Chondrocyte (in vitro differentiated cells): ENCODE measurements at regions not wholly inside any gene's neighbourhood (a gene's known extent, or its start where the extent isn't known, plus 50 kb on each side); places are given as distances from the start of the nearest gene placed in this dataset.

Experiments used
- DNase-seq: peaks from one replicate; pipeline ENCODE4 v3.0.0; 2021; ENCODE audit warnings: mixed read lengths, low spot score
- H3K27ac Mint-ChIP-seq: one replicate; pipeline ENCODE4 v1.8.0; 2021; ENCODE audit warnings: mild to moderate bottlenecking, moderate library complexity, mixed read lengths; ENCODE audit not compliant: unreplicated experiment
- H3K27me3 Mint-ChIP-seq: 2 replicates; pipeline ENCODE4 v1.8.0; 2021; ENCODE audit warnings: low read depth, mixed read lengths
- H3K36me3 Mint-ChIP-seq: 2 replicates; pipeline ENCODE4 v1.8.0; 2021; ENCODE audit warnings: low read depth, mixed read lengths
- H3K4me1 Mint-ChIP-seq: 2 replicates; pipeline ENCODE4 v1.8.0; 2021; ENCODE audit warnings: low read depth, mild to moderate bottlenecking, mixed read lengths
- H3K4me3 Mint-ChIP-seq: one replicate; pipeline ENCODE4 v1.8.0; 2021; ENCODE audit warnings: mild to moderate bottlenecking, moderate library complexity, mixed read lengths; ENCODE audit not compliant: unreplicated experiment
- H3K9me3 Mint-ChIP-seq: 2 replicates; pipeline ENCODE4 v1.8.0; 2021; ENCODE audit warnings: low read depth, mixed read lengths
- CTCF ChIP-seq: fragments of 200-600 bp; sonication (generic); IDR thresholded peaks from 2 replicates; pipeline ENCODE4 v1.5.0; 2021; ENCODE audit warnings: antibody characterized with exemption, mild to moderate bottlenecking, moderate library complexity

GRCh38 chr2:129205176-129205575 is 774.3 kb upstream of the RAB6C start:
- Mint-ChIP-seq H3K36me3 (no peaks in the 10 kb centered on the region), H3K4me3 (no peak overlapping the region), H3K4me1 (peaks cover 7% of the 10 kb centered on the region), H3K27ac (no peak overlapping the region), H3K27me3 (peaks cover 15% of the 10 kb centered on the region), H3K9me3 (no peaks in the 10 kb centered on the region)
- no peak for DNase-seq
- TF ChIP-seq CTCF = no peak

GRCh38 chr2:129205766-129206165 is 773.7 kb upstream of the RAB6C start:
- no peak for TF ChIP-seq CTCF
- Mint-ChIP-seq H3K4me3 (no peak overlapping the region), H3K36me3 (no peaks in the 10 kb centered on the region), H3K9me3 (no peaks in the 10 kb centered on the region), H3K27ac (no peak overlapping the region), H3K4me1 (peaks cover 7% of the 10 kb centered on the region), H3K27me3 (peaks cover 16% of the 10 kb centered on the region)
- no peak for DNase-seq

- H3K27ac Mint-ChIP-seq = no peak overlapping the region
- peaks cover 20% of the 10 kb centered on the region for H3K27me3 Mint-ChIP-seq
- H3K36me3 Mint-ChIP-seq = no peaks in the 10 kb centered on the region
- no peak for TF ChIP-seq CTCF
- no peak for DNase-seq
- H3K4me1 Mint-ChIP-seq = no peaks in the 10 kb centered on the region
- no peaks in the 10 kb centered on the region for H3K9me3 Mint-ChIP-seq
- no peak overlapping the region for H3K4me3 Mint-ChIP-seq
Measured at GRCh38 chr2:129212299-129212958, 767.0 kb upstream of the RAB6C start.

DNA sequence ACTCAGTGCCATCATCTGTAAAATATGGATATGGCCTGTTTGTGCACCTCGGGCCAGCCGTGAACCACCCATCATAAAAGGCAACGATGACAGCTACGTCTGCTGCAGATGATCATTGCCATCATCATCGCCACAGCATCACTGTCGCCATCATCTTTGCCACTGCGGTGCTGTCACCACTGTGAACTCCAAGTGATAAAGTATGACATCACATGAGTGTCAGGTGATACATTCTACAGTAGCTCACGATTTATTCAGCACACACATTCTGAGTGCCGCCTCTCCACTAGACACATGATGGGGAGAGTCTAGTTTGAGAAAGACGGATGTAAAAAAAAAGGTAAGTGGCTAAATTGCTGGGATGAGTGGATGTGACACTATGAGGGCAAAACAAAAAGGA is 755.4 kb upstream of the RAB6C start:
- no peak for TF ChIP-seq CTCF
- Mint-ChIP-seq H3K4me1 (no peaks in the 10 kb centered on the region), H3K4me3 (no peak overlapping the region), H3K9me3 (no peaks in the 10 kb centered on the region), H3K27me3 (peaks cover 16% of the 10 kb centered on the region), H3K36me3 (no peaks in the 10 kb centered on the region), H3K27ac (no peak overlapping the region)
- no peak for DNase-seq

DNA sequence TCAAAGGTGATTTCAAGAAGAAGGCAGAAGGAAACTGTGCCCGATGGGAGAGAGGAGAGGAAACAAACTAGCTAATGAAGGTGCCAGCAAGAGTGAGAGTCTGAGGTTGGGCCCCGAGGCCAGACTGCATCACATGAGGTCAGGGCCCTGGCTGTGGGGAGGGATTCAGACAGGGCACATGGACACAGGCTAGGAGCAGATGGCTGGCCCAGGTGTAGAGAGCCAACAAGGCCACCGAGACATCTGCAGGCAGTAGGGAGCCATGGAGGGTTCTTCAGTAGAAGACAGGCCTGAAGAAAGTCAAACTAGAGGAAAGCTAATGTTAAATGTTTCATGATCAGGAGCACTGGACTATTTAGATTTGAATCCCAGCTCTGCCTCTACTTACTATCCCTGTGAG is 755.0 kb upstream of the RAB6C start:
- TF ChIP-seq CTCF = no peak
- Mint-ChIP-seq H3K4me1 (no peaks in the 10 kb centered on the region), H3K4me3 (no peak overlapping the region), H3K27me3 (peaks cover 16% of the 10 kb centered on the region), H3K36me3 (no peaks in the 10 kb centered on the region), H3K9me3 (no peaks in the 10 kb centered on the region), H3K27ac (no peak overlapping the region)
- DNase-seq = no peak
